A204.1 (cell line): ENCODE measurements at regions not wholly inside any gene's neighbourhood (a gene's known extent, or its start where the extent isn't known, plus 50 kb on each side); places are given as distances from the start of the nearest gene placed in this dataset.

Experiments used
- FAIRE-seq: peaks from 2 replicates; lab custom pipeline; 2012; peaks lifted over from hg19 to GRCh38; lab: Jason Lieb, UNC

- FAIRE-seq = no peak
Measured at GRCh38 chr4:121226362-121226761, 62.2 kb upstream of the TNIP3 start.

GRCh38 chr4:121221608-121222007 is 57.5 kb upstream of the TNIP3 start:
- no peak for FAIRE-seq

- FAIRE-seq = no peak
Measured at GRCh38 chr4:121221201-121221600, 57.1 kb upstream of the TNIP3 start.

GRCh38 chr4:121220698-121221097 is 56.6 kb upstream of the TNIP3 start:
- no peak for FAIRE-seq

GRCh38 chr4:121219227-121219626 is 55.1 kb upstream of the TNIP3 start:
- FAIRE-seq = no peak

GRCh38 chr4:121217351-121217750 is 53.2 kb upstream of the TNIP3 start:
- no peak for FAIRE-seq

GRCh38 chr4:121216461-121216860 is 52.3 kb upstream of the TNIP3 start:
- no peak for FAIRE-seq

- no peak for FAIRE-seq
Measured at GRCh38 chr4:121213940-121214339, 49.8 kb upstream of the TNIP3 start.
